ENCODE measurements at regions not wholly inside any gene's neighbourhood (a gene's known extent, or its start where the extent isn't known, plus 50 kb on each side); places are given as distances from the start of the nearest gene placed in this dataset.
A peak's percentile ranks its signal among the peaks of the same experiment; 100 is the strongest.

DNA sequence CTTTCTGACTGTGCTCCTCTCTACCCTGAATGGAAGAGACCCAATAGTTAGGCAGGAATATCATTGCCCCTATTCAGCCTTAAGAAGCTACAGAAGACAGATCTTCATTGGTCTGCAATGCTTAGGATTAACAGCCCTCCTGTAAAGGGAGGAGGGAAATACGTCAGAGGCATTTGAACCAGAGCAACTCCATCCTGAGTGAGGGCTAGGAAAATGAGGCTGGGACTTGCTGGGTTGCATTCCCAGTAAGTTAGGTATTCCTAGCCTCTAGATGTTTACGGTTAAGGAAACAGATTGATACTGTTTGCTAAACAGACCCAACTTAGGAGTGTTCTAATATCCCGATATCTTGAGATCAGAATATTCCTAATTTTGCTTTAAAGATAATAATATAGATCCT lies 63.5 kb downstream of the PCDH18 start:
- DNase-seq (ENCODE audit: low spot score) (no peak), ATAC-seq (no peak)

DNA sequence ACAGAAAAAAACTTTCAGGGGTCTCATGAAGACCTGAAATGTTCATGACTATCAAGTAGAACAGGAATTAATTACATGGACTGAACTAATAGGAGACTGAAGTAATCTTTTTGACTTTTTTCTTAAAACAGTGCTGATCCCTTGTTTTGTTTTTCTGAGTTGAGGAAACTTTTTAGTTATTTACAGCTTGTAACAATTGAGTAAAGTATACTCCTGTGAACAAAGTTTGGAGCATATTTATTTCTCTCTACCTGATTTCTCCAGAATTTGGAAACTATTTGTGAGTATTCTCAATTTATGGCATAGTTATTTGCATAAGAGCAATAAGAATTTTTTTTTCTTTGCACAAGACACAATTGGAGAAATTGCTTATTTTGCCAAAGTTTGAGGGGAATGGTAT lies 64.8 kb downstream of the PCDH18 start:
- DNase-seq (ENCODE audit: low spot score), result no peak
- no peak for ATAC-seq

DNA sequence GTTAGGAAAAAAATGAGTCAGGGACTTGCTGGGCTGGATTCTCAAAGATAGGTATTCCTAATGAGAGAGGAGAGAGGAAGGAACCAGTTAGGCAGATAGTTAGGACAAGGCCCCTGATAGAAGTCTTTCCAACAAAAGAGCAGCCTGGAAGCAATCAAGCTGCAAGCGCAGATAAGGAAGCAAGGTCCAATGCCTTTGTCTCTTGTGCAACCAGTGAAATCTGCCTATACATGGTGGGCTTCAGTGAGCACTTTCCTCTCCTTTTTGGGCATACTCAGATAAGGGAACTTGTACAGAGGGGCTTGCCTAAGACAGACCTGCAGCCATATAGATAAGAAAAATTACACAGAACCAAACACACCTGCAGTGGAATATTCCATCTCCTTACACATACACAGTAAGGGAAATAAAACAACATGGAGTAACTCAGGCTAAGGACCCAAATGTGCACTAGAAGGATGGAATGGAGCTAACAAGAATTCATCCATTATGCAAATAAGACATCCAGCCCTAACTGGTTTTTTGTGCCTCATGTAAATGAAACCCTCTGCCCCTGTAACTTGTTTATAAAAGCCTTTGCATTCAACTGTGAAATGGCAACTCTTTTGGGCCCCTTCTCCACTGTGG lies 68.8 kb downstream of the PCDH18 start:
- DNase-seq (ENCODE audit: low spot score), result no peak

DNA sequence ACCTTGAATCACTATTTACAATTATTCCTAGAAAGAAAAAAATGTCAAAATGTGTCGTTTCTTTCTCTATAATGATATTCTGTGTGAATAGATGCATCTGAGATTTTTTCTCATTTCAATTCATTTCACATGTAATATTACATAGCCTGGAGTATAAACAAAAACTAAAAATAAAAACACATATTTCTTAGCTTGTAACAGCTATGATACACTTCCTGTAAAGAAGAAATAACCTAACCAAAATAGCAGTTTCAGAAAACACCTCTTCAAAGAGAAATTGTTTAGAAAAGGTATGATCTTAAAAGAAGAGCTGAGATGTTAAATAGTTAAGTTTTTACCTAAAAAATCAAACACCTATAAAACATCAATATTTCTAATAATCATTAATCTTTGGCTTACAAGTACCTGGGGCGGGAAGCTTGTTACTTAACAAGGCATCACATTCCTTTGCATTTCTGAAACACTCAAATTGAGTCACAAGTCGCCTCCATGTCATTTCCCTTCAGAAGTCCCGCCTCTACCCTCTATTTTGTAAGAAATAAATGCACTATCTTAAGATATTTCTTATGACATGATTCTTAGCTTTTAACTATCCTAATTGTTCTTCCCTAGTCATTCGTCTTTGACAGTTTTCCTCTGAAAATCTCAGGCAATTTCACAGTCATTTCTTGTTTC lies 76.5 kb downstream of the PCDH18 start:
- ATAC-seq, result no peak
- DNase-seq (ENCODE audit: low spot score), result no peak

More for the DNA sequence above, 68.8 kb downstream of the PCDH18 start:
- no peak for ATAC-seq

DNA sequence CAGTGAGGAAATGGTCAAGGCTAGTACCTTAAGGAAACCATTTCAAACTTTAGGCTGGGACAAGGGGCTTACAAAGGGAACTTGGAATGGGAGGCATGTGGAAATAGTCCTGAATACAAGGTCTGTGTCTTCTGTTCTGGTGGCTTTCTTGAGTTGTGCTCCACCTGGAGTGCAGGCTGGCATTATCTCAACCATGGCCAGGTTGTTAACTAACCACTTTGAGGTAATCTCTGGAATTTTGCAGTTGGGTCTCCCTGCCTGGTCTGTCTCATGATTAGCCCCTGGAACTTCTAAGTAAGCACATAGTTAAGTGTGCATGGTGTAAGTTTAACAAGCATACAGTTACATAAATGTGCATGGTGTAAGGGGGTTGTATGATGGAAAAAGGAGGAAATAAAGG lies 77.5 kb downstream of the PCDH18 start:
- DNase-seq (ENCODE audit: low spot score), result no peak
- no peak for ATAC-seq

DNA sequence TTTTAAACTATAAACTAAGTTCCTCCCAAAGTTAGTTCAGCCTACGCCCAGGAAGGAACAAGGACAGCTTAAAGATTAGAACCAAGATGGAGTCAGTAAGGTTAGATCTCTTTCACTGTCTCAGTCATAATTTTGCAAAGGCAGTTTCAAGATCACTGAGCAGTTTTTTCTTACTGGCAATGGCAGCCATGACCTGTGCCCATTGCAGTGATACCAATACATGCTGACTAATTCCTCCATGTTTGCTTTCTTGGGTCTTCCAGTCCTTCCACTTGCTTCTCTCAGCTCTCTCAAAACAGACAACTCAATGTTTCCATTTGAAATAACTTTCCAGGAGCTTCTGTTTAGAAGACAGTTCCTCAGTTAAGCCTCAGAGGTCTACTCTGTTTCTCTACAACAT lies 79.5 kb downstream of the PCDH18 start:
- no peak for DNase-seq (ENCODE audit: low spot score)
- ATAC-seq, result no peak

DNA sequence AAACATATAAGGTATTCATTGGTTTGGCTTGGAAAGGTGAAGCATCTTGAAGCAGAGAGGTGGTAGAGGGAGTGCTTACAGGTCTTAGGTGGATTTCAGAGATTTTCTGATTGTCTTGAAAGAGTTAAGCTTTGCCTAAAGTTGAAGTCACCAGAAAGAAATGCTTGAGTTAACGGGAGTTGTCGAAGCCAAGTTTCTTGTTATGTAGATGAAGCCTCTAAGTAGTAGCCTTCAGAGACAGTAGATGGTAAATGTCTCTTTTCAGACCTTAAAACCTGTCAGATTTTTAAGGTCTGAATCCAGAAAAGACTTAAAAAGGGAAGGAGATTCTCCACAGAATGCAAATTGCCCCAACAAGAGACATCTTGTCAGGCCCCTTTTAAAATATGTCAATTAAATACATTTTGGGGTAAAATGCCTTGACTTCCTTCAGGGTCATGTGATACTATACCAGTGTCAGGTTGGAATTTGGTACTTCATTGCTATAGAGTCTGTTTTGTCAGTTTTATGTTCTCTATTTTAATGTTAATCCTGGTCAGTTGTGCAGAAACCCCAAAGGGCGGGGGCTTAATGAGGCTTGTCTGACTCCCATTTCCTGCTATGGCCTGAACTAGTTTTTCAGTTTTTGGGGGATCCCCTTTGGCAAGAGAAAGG lies 81.0 kb downstream of the PCDH18 start:
- ATAC-seq (no peak), DNase-seq (ENCODE audit: low spot score) (no peak)

DNA sequence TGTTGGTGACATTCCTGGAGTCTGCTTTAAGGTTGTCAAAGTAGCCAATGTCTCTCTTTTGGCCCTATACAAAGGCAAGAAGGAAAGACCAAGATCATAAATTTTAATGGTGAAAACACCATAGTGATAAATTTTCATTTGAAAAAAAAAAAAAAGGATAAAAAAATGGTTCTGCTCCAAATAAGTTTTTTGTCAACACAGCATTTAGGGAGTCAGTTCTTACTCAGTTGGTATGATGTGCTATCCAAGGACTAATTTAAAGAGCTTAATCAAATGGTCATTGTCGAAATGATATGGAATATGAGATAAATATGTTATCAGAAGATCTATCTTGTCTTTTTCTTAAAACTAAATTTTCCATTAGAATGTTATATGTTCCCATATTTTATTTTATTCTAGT lies 83.9 kb downstream of the PCDH18 start:
- no peak for ATAC-seq
- no peak for DNase-seq (ENCODE audit: low spot score)

DNA sequence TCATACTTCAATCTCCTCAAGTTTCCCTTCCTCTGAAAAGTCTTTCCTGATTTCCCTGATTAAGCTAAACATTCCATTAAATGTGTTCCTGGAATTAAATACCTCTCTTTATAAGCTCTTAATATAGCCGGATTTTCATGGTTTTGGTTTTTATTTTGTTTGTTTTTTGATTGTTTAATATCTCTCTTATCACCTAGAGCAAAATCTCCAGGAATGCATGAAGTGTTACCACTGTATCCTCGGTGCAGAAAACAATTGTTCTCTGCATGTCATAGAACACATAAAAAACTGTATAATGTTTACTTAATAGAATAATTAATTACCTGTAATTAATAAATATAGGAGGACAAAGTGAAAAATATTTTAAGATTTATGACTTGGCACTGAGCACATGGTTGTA lies 86.2 kb downstream of the PCDH18 start:
- ATAC-seq (no peak), DNase-seq (ENCODE audit: low spot score) (no peak)

DNA sequence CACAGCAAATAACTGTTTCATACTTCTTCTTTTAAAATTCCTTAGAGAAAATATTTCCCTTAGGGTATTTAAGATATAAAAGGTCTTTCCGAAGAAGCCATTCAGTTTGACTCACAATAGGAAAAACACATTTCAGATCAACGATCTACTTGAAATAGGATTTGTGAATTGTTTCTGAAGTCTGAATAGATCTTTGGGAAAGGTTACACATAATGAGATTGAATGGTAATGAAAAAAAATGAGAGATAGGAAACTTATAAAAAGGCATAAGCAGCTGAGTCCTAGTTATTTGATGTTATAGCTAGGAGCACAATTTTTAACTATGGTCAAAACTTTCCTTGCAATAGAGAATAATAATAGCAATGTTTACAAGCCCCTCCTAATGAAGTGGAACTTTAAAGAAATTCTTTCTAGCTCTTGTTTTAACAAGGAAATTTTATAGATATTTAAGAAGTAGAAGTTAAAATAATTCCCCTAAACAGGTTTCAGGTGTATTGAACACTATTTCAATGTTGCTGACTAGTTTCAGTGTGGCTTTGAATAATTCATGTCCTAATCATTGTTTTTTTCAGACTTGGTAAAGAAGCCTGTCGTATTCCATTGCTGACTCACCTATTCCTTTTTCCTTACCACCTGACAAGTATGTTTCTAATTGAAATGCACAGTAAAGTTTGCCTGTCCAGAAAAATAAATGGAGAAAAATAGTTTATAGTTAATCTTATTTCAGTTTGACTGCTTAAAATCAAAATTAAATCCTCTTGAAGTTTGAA lies 89.1 kb downstream of the PCDH18 start:
- ATAC-seq (no peak), DNase-seq (ENCODE audit: low spot score) (no peak)

DNA sequence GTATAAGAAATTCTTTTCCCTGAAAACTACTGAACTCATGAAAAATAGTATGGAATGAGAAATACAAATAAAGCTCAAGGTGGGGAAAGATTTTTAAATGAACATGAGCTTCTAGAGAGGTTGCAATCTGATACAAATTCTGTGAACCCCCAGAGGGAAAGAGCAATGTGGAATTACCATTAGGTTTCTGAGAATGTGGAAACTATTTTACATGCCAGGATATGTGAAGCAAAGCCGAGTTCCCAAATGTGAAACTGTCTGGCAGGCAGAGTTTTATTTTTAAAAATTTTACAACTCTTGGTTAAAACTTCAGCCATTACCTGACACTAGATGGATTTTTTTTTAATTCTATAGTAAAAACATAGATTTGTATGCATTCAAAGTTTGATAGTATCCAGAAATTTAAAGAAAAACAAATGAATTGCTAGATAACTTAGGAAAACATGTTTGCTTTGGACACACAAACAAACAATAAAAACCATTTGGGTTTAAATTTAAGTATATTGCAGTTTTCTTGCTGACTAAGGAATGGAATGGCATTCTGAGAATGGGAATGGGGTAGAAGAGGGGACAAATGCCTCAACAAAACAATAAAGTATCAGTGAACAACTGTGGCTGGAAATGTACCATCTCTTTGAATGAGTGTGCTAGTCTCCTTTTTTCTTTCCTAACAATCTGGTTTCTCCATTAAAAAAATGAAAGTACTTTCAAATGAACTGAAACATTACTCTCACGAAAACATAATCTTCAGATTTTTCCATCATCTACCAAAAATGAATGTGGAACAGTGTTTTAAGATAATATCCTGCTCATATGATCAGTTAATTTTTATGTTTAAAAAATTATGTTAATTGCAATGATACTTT lies 99.6 kb downstream of the PCDH18 start:
- no peak for DNase-seq (ENCODE audit: low spot score)
- no peak for ATAC-seq

DNA sequence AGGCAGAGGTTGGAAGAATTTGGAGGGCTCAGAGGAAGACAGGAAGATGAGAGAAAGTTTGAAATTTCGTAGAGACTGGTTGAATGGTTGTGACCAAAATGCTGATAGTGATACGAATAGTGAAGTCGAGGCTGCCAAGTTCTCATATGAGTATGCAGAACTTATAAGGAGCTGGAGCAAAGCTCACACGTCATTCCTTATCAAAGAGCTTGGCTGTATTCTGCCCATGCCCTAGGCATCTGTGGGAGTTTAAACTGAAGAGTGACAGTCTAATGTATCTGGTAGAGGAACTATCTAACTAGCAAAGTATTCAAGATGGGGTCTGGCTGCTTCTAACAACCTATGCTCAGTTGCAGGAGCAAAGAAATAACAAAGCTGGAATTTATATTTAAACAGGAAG lies 102.1 kb downstream of the PCDH18 start:
- no peak for DNase-seq (ENCODE audit: low spot score)
- ATAC-seq, result no peak

DNA sequence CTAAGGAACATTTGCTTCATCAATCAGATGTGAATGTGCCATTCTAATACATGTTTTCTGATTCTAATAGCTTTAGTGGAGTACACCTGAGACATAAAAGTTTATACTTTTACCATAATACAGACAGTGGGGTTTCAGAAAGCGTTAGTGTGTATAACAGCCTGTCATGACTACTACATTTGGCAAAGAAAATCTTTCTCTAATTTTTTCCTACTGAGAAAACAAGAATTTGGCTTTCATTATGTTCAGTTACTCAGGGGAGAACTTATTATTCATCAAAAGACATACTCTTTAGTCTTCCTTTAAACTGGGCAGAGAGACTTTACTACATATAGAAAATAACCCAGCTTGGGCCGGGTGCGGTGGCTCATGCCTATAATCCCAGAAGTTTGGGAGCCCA lies 104.9 kb downstream of the PCDH18 start:
- ATAC-seq (no peak), DNase-seq (ENCODE audit: low spot score) (no peak)

DNA sequence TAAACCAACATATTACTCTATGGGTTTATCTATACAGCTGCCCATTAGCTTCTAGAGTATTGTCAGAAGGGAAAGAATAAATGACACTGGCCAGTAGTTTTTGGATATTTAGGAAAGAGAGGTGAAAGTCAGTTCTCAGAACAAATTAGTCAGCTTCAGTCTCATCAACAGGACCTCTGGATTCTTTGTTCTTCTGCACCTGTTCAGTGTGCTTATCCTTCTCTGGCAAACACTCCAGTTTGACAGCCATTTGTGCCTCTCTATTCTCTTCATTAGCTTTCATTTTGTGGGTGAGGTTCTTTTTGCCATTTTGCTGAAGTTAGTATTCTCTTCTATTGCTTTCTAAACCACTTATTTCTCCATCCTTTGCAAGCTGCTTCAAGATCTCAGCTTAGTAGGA lies 107.0 kb downstream of the PCDH18 start:
- ATAC-seq, result no peak
- no peak for DNase-seq (ENCODE audit: low spot score)

DNA sequence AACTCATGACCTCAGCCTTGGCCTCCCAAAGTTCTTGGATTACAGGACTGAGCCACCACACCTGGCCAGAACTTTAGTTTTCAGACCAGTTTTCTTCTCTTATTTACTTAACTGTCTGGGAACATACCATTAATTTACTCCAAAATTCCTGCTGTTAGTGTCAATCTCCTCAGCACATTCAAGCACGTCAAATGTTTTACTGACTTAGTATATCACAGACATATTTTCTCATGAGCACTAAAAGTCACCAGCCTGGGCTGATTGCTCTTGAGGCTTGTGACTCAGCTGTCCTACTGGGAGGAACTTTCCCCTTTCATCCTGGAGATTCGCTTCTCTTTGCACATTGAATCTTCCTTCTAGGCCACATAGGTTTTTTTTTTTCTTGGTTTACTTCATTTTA lies 109.6 kb downstream of the PCDH18 start:
- DNase-seq (ENCODE audit: low spot score), result no peak

DNA sequence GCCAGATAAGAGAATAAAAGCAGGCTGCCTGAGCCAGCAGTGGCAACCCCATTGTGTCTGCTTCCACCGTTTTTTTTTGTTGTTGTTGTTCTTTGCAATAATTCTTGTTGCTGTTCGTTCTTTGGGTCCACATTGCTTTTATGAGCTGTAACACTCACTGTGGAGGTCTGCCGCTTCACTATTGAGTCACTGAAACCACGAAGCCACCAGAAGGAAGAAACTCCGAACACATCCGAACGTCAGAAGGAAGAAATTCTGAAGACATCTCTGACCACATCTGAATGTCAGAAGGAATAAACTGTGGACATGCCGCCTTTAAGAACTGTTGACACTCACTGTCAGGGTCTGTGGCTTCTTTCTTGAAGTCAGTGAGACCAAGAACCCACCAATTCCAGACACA lies 110.5 kb downstream of the PCDH18 start:
- DNase-seq (ENCODE audit: low spot score), result no peak
- no peak for ATAC-seq

More for the DNA sequence above, 109.6 kb downstream of the PCDH18 start:
- ATAC-seq, result no peak

DNA sequence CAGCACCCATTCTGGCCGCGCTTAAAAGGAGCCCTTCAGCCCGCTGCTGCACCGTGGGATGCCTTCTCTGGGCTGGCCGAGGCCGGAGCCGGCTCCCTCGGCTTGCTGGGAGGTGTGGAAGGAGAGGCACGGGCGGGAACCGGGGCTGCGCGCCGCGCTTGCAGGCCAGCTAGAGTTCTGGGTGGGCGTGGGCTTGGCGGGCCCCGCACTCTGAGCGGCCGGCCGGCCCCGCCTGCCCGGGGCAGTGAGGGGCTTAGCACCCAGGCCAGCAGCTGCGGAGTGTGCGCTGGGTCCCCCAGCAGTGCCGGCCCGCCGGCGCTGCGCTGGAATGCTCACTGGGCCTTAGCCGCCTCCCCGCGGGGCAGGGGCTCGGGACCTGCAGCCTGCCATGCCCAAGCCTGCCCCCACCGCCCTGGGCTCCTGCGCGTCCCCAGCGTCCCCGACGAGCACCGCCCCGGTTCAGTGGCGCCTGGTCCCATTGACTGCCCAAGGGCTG lies 111.3 kb downstream of the PCDH18 start:
- DNase-seq (ENCODE audit: low spot score) (no peak), ATAC-seq (no peak)

DNA sequence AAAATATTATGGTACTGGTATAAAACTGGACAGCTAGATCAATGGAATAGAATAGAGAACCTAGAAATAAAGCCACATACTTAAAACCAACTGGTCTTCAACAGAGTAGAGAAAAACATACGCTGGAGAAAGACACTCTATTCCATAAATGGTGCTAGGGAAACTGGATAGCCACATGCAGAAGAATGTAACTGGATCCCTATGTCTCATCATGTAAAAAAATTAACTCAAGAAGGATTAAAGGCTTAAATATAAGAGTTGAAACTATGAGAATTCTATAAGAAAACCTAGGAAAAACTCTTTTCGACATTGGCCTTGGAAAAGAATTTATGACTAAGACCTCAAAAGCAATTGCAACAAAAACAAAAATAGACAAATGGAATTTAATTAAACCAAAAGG lies 114.6 kb downstream of the PCDH18 start:
- no peak for ATAC-seq
- DNase-seq (ENCODE audit: low spot score), result no peak

DNA sequence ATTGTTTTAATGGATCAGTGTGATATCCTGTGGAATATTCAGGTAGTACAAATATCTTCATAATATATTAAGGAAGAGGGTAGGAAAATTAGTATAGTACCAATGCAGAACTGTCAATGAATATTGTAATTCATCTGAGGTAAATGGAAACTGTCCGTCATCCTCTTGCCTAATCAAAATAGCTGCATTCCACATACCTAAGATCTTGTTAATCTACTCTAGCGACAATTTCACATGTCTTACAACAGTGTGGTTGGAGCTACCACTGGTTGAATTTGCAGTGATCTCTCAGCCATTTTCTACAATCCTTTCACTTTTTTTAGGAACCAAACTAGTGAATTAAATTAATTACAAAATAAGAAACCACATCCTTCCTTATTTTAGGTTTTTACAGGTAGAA lies 117.5 kb downstream of the PCDH18 start:
- no peak for DNase-seq (ENCODE audit: low spot score)
- ATAC-seq, result no peak

DNA sequence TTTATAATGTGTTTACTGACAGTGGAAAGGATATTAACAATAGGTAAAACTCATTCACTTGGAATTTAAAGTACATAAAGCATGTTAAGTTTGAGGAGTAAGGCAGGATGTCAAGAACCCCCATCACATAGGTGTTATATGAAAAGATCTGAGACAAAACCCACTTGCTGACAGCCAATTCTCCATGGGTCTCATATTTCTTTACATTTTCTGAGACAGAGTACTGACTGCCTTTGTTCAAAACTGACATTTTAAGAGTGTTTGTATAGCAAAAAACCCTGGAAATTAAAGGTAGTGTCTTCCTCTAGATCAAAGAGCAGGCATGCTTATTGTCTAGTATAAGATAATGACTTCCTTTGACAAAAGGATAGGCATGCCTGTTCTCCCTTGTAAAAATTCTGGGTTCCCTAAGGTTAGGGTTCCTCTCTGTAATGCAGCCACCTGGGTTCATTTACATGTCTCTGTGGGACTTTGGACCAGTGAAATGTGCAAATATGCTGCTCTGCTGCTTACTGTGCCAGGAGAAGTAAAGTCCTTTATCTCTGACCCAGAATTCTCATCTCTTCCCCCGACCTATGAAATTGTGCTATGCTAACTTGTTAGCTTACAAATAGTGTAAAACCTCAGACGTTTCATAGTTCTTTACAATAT lies 123.6 kb downstream of the PCDH18 start:
- DNase-seq (ENCODE audit: low spot score) (no peak), ATAC-seq (peak; percentile 91)

Data from left lobe of liver (tissue), 2 donors.